ENCODE measurements at regions not wholly inside any gene's neighbourhood (a gene's known extent, or its start where the extent isn't known, plus 50 kb on each side); places are given as distances from the start of the nearest gene placed in this dataset.

GRCh38 chr18:37661478-37661877 is 95.9 kb upstream of the CELF4 start:
- TF ChIP-seq, protein P1, sequence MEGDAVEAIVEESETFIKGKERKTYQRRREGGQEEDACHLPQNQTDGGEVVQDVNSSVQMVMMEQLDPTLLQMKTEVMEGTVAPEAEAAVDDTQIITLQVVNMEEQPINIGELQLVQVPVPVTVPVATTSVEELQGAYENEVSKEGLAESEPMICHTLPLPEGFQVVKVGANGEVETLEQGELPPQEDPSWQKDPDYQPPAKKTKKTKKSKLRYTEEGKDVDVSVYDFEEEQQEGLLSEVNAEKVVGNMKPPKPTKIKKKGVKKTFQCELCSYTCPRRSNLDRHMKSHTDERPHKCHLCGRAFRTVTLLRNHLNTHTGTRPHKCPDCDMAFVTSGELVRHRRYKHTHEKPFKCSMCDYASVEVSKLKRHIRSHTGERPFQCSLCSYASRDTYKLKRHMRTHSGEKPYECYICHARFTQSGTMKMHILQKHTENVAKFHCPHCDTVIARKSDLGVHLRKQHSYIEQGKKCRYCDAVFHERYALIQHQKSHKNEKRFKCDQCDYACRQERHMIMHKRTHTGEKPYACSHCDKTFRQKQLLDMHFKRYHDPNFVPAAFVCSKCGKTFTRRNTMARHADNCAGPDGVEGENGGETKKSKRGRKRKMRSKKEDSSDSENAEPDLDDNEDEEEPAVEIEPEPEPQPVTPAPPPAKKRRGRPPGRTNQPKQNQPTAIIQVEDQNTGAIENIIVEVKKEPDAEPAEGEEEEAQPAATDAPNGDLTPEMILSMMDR (IDR thresholded peaks at IDR 0.05), result no peak
- no peak for TF ChIP-seq POLR2A (IDR thresholded peaks at IDR 0.05)
